ENCODE measurements at regions not wholly inside any gene's neighbourhood (a gene's known extent, or its start where the extent isn't known, plus 50 kb on each side); places are given as distances from the start of the nearest gene placed in this dataset.

GRCh38 chr18:34632321-34632720 is 77.8 kb upstream of the DTNA start:
- 20% methylated on average over 1 of the region's 3 CpGs; no CpG with 5 or more reads in 1 of the 2 experiments for WGBS, 2 experiments (ENCODE audit: extremely low coverage in 2 of 2, insufficient read length in 1 of 2)
- Histone ChIP-seq H3K4me3 (ENCODE audit: insufficient read depth, low read depth, low read length) (no peak overlapping the region), H4K20me1 (ENCODE audit: insufficient read depth, low read length) (no peaks in the 10 kb centered on the region), H3K9ac (ENCODE audit: low read depth, low read length) (no peak overlapping the region), H3K36me3 (ENCODE audit: control insufficient read depth, insufficient read depth, low read length) (no peaks in the 10 kb centered on the region), H3K4me1 (ENCODE audit: control insufficient read depth, insufficient read depth, low read length) (no peaks in the 10 kb centered on the region), H2AFZ (replicated peaks; ENCODE audit: low read length, poor library complexity) (no peak overlapping the region), H2BK20ac (ENCODE audit: low read depth, low read length) (no peak overlapping the region), H2BK15ac (ENCODE audit: low read depth, low read length) (no peak overlapping the region), H3K4ac (ENCODE audit: low read depth, low read length) (no peak overlapping the region), H3K9me3 (ENCODE audit: control insufficient read depth, insufficient read depth, low read length) (no peaks in the 10 kb centered on the region), H3K27ac (ENCODE audit: insufficient read depth, low read length) (no peak overlapping the region), H2BK120ac (ENCODE audit: low read depth, low read length) (no peak overlapping the region), H3K56ac (ENCODE audit: extremely low read depth, insufficient read depth, low read length) (no peak overlapping the region), H3K18ac (ENCODE audit: low read depth, low read length) (no peak overlapping the region), H4K91ac (ENCODE audit: insufficient read depth, low read depth, low read length) (no peak overlapping the region), H3K9me1 (ENCODE audit: insufficient read depth, low read length) (no peaks in the 10 kb centered on the region), H2BK5ac (ENCODE audit: low read depth, low read length, poor library complexity, severe bottlenecking) (no peak overlapping the region), H3K23ac (ENCODE audit: low read depth, low read length) (no peak overlapping the region), H4K5ac (ENCODE audit: low read depth, low read length) (no peak overlapping the region), H3K4me2 (ENCODE audit: low read depth, low read length) (no peak overlapping the region), H3K27me3 (ENCODE audit: control insufficient read depth, insufficient read depth, low read length) (peaks cover 5% of the 10 kb centered on the region; the same call in 1 of the 2 replicates), H3K79me1 (ENCODE audit: low read depth in 1 of 2, low read length in 2 of 2) (no peaks in the 10 kb centered on the region), H2AK9ac (replicated peaks; ENCODE audit: low read depth, low read length, poor library complexity) (no peak overlapping the region), H4K8ac (ENCODE audit: low read depth in 2 of 2, low read length in 2 of 2) (no peak overlapping the region), H2AK5ac (ENCODE audit: low read depth, low read length) (no peak overlapping the region), H3K14ac (replicated peaks; ENCODE audit: low read depth, low read length) (no peak overlapping the region)
- ATAC-seq (ENCODE audit: low read depth) (no peak), DNase-seq (no peak)
- POLR2A ChIA-PET (ENCODE audit: unreplicated experiment), result no interaction called here
- CTCF ChIA-PET, result no interaction called here
- no TSS peak for BruUV-seq (replicated peaks)
- in situ Hi-C loops (cut with MboI; ENCODE audit: low sequenced_read_pairs), result no loop called here
- dilution Hi-C loops (cut with HindIII; ENCODE audit: low sequenced_read_pairs, unreplicated experiment), result no loop called here
- TF ChIP-seq MAZ (IDR thresholded peaks at IDR 0.05; ENCODE audit: borderline replicate concordance, low read depth, low read length), result no peak
- intact Hi-C loops (cut with micrococcal nuclease), result no loop called here
